Neural cell (in vitro differentiated cells): ENCODE measurements at regions not wholly inside any gene's neighbourhood (a gene's known extent, or its start where the extent isn't known, plus 50 kb on each side); places are given as distances from the start of the nearest gene placed in this dataset.

Experiments used
- CTCF ChIP-seq: fragments of 450-650 bp; IDR thresholded peaks from 2 replicates; pipeline ENCODE4 v1.5.1; 2014; ENCODE audit warnings: antibody characterized with exemption, mild to moderate bottlenecking, moderate library complexity; ENCODE audit not compliant: poor library complexity, severe bottlenecking
- EZH2 ChIP-seq: fragments of 200-600, 300-800 bp; shearing (Covaris generic), sonication (generic); IDR thresholded peaks from 2 replicates; pipeline ENCODE4 v1.6.1; 2014; ENCODE audit warnings: antibody characterized with exemption, low read length, borderline replicate concordance, mild to moderate bottlenecking; ENCODE audit not compliant: insufficient read depth, poor library complexity, severe bottlenecking
- TAF1 ChIP-seq: IDR thresholded peaks from 2 replicates; pipeline ENCODE4 v1.6.1; 2012; ENCODE audit warnings: low read depth

DNA sequence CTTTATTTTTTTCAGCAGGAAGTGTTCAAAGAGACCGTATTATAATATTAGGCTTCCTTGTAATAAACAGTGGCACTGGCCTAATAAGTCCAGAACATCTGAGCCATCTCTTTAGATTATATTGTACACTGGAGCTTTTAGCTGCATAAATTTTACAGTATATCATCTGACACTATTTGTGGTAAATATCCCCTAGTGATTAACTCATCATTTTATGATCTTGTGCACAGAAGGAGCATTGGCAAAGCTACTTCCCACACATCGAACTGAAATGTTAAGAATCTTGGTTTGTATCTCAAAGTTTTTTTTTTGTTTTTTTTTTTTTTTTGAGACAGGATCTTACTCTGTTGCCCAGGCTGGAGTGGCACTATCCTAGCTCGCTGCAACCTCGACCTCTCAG, 162.7 kb downstream of the HIPK3 start:
- no peak for TF ChIP-seq EZH2
- TF ChIP-seq CTCF: no peak
- no peak for TF ChIP-seq TAF1
